ENCODE measurements at regions not wholly inside any gene's neighbourhood (a gene's known extent, or its start where the extent isn't known, plus 50 kb on each side); places are given as distances from the start of the nearest gene placed in this dataset.
"Not testable (repeated sequence)": the region's sequence is repeated elsewhere in the genome, so short reads cannot be mapped to it uniquely, and the experiment has no call there.

GRCh38 chr4:129747756-129748155, 651.8 kb downstream of the C4orf33 start:
- DNase-seq: no peak

GRCh38 chr4:129748991-129749390, 653.0 kb downstream of the C4orf33 start:
- no peak for DNase-seq

- DNase-seq: no peak
Observed at GRCh38 chr4:129751646-129752045, 655.7 kb downstream of the C4orf33 start.

- no peak for DNase-seq
Observed at GRCh38 chr4:129783596-129783995, 687.6 kb downstream of the C4orf33 start.

GRCh38 chr4:129788486-129788885, 692.5 kb downstream of the C4orf33 start:
- peak; percentile 36 for DNase-seq

- no peak for DNase-seq
Observed at GRCh38 chr4:129804461-129804981, 708.6 kb downstream of the C4orf33 start.

- DNase-seq: no peak
Observed at GRCh38 chr4:129806986-129807385, 711.0 kb downstream of the C4orf33 start.

- DNase-seq: no peak
Observed at GRCh38 chr4:129808242-129808641, 712.3 kb downstream of the C4orf33 start.

GRCh38 chr4:129821073-129821472, 725.1 kb downstream of the C4orf33 start:
- DNase-seq: no peak

GRCh38 chr4:129821963-129822362, 726.0 kb downstream of the C4orf33 start:
- no peak for DNase-seq

- peak; percentile 2 for DNase-seq
Observed at GRCh38 chr4:129822701-129823100, 726.7 kb downstream of the C4orf33 start.

GRCh38 chr4:129823105-129823504, 727.2 kb downstream of the C4orf33 start:
- no peak for DNase-seq

GRCh38 chr4:129829373-129829772, 733.4 kb downstream of the C4orf33 start:
- DNase-seq: no peak

GRCh38 chr4:129839687-129840086, 743.7 kb downstream of the C4orf33 start:
- DNase-seq: no peak

- DNase-seq: no peak
Observed at GRCh38 chr4:129842096-129842495, 746.1 kb downstream of the C4orf33 start.

GRCh38 chr4:129852434-129852833, 756.5 kb downstream of the C4orf33 start:
- no peak for DNase-seq

GRCh38 chr4:129853685-129854467, 757.9 kb downstream of the C4orf33 start:
- not testable (repeated sequence) for DNase-seq

GRCh38 chr4:129862461-129862860, 766.5 kb downstream of the C4orf33 start:
- no peak for DNase-seq

GRCh38 chr4:129863206-129863605, 767.3 kb downstream of the C4orf33 start:
- no peak for DNase-seq

GRCh38 chr4:129883996-129884395, 788.0 kb downstream of the C4orf33 start:
- no peak for DNase-seq

- no peak for DNase-seq
Observed at GRCh38 chr4:129897111-129897510, 801.2 kb downstream of the C4orf33 start.

GRCh38 chr4:129899849-129900248, 803.9 kb downstream of the C4orf33 start:
- DNase-seq: no peak

GRCh38 chr4:129900430-129900953, 804.5 kb downstream of the C4orf33 start:
- DNase-seq: no peak

GRCh38 chr4:129901205-129901604, 805.3 kb downstream of the C4orf33 start:
- DNase-seq: no peak

- DNase-seq: no peak
Observed at GRCh38 chr4:129903861-129904260, 807.9 kb downstream of the C4orf33 start.
